Thoracic aorta (tissue), 2 donors: ENCODE measurements at regions not wholly inside any gene's neighbourhood (a gene's known extent, or its start where the extent isn't known, plus 50 kb on each side); places are given as distances from the start of the nearest gene placed in this dataset.

ENCODE experiments used
- ATAC-seq: fragments of 150-250 bp; one replicate; pipeline ENCODE4 v1.8.0; 2017; ENCODE audit warnings: low read depth; ENCODE audit not compliant: insufficient number of reproducible peaks, low FRiP score
- DNase-seq: peaks from one replicate; pipeline ENCODE4 v3.0.0-alpha.2; 2020; ENCODE audit warnings: low spot score
- H3K27ac ChIP-seq, 2 donors: fragments of 200-600 bp; sonication (generic); 1 replicate in 1 of 2; 2 replicates in 1 of 2; pipeline ENCODE4 v1.5.1; 2016; ENCODE audit warnings: mild to moderate bottlenecking in 2 of 2, moderate library complexity in 2 of 2
- H3K27me3 ChIP-seq: fragments of 200-600 bp; sonication (generic); replicated peaks from 2 replicates; pipeline ENCODE4 v1.6.0; 2016; ENCODE audit warnings: mild to moderate bottlenecking; ENCODE audit not compliant: insufficient read depth
- H3K36me3 ChIP-seq: fragments of 200-600 bp; sonication (generic); one replicate; pipeline ENCODE4 v1.5.1; 2016
- H3K4me1 ChIP-seq, 2 donors: fragments of 200-600 bp; sonication (generic); 1 replicate in 1 of 2; 2 replicates in 1 of 2; pipeline versions ENCODE4 v1.5.1 to v1.6.0; 2016; ENCODE audit warnings: low read depth in 2 of 2, mild to moderate bottlenecking in 1 of 2; ENCODE audit not compliant: control insufficient read depth in 1 of 2
- H3K4me3 ChIP-seq: fragments of 200-600 bp; sonication (generic); 2 replicates; pipeline ENCODE4 v1.5.1; 2016; ENCODE audit warnings: mild to moderate bottlenecking
- H3K9me3 ChIP-seq: fragments of 200-600 bp; sonication (generic); 2 replicates; pipeline ENCODE4 v1.5.1; 2016
- CTCF ChIP-seq: fragments of 200-600 bp; sonication (generic); IDR thresholded peaks from one replicate; pipeline ENCODE4 v1.5.1; 2019; ENCODE audit warnings: antibody characterized with exemption

- DNase-seq: no peak
- Histone ChIP-seq H3K4me1 (peaks cover 35 to 61% of the 10 kb centered on the region in 2 donors), H3K27me3 (no peaks in the 10 kb centered on the region), H3K36me3 (no peaks in the 10 kb centered on the region), H3K27ac (no peak overlapping the region), H3K4me3 (no peak overlapping the region), H3K9me3 (no peaks in the 10 kb centered on the region)
- no peak for TF ChIP-seq CTCF
- ATAC-seq: no peak
Observed at GRCh38 chr11:76607431-76607830, 63.1 kb downstream of the LRRC32 start.

DNA sequence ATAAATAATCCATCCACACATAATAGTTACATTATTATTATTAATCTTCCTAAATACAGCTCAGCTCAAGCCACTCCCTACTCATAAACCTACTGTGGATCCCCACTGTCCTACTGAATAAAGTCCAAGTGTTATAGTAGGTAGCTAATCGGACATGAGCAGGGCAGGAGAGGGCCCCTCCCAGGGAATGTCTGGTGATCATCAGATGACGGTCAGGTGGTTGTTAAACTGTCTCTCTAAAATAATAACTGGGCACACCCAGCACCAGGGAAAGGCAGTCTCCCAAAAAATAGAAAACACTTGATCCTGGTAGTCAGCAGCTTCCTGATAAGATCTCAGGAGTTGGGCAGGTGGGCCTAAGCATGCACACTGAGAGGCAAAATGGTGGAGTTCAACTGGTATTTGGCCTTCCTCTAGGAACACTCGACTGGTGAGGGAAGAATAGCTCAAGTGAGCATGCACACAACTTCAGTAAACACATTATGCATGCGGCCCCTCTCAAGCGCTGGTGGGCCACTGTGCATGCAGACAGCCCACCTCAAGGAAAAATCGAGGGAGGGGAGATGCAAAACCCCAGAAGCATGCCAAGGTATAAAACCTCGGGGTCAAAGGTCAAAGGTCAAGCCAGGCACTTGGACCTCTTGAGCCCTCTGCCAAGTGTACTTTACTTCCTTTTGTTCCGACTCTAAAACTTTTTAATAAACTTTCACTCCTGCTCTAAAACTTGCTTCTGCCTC lies 65.0 kb downstream of the LRRC32 start:
- no peak for DNase-seq
- no peaks in the 10 kb centered on the region for H3K9me3 ChIP-seq
- ATAC-seq: no peak
- no peak overlapping the region for H3K4me3 ChIP-seq
- no peaks in the 10 kb centered on the region for H3K36me3 ChIP-seq
- H3K27me3 ChIP-seq: no peaks in the 10 kb centered on the region
- peak overlapping the region in 1 of 2 donors; percentile 61 for H3K27ac ChIP-seq
- no peak for TF ChIP-seq CTCF
- H3K4me1 ChIP-seq: peaks cover 18 to 43% of the 10 kb centered on the region in 2 donors

DNA sequence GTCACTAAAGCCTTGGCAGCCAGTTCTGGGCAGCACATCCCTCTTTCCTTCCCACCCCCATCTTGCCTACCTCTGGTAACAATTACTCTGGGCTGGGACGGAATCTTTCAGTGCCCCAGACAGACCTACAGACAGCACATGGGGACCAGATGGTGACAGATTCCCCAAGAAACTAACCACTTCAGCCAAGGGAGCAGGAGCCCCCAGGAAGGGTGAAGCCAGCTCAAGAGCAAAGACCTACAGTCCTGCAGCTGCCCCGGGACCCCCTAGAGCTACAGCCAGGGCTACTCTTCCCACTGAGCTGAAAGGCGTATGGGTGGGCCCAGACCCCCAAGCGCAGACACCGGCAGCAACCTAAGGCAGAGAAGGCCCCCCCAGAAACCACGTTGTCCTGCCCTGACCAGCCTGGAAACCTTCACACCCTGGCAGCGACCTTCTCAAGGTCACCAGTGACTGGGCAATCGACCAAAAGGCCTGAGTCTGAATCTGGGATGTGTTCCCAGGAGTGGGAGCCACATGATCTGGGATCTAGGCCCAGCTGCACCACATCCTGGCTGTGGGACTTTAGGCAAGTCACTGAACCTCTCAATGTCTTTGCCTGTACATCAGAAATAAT lies 65.8 kb downstream of the LRRC32 start:
- no peaks in the 10 kb centered on the region for H3K9me3 ChIP-seq
- no peaks in the 10 kb centered on the region for H3K36me3 ChIP-seq
- no peak for DNase-seq
- ATAC-seq: peak; percentile 59
- peaks cover 17 to 35% of the 10 kb centered on the region in 2 donors for H3K4me1 ChIP-seq
- H3K27me3 ChIP-seq: no peaks in the 10 kb centered on the region
- H3K27ac ChIP-seq: peak overlapping the region in 1 of 2 donors; percentile 61
- no peak for TF ChIP-seq CTCF
- H3K4me3 ChIP-seq: no peak overlapping the region

DNA sequence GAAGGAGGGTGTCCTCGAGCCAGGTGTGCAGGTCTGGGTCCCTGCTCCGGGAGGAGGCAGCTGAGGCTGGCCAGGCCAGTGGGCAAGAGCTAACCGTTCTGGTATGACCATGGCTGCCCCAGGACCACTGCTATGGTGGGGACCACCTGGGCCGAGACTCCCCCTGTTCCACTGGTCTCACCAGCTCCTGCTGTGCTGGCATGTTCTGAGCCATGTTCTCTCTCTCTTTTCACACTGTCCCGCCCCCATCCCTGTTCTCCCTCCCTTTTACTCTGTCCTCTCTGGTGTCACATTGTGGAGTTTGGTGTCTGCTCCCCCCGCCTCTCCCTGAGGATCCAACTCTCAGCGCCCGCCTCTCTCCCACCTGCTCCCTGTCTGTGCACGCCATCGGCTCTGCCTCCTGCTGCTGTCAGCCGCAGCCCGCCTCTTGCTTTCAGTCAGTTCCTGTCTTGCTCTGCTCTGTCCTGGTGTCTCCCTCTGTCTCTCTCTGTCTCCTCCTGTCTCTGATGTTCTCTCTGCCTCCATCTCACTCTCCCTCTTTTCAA lies 66.4 kb downstream of the LRRC32 start:
- H3K4me3 ChIP-seq: no peak overlapping the region
- no peaks in the 10 kb centered on the region for H3K9me3 ChIP-seq
- H3K27ac ChIP-seq: no peak overlapping the region
- no peak for TF ChIP-seq CTCF
- peaks cover 17 to 34% of the 10 kb centered on the region in 2 donors for H3K4me1 ChIP-seq
- DNase-seq (no peak), ATAC-seq (peak; percentile 17)
- no peaks in the 10 kb centered on the region for H3K36me3 ChIP-seq
- no peaks in the 10 kb centered on the region for H3K27me3 ChIP-seq

GRCh38 chr11:76603202-76603601 lies 67.3 kb downstream of the LRRC32 start:
- Histone ChIP-seq H3K27me3 (no peaks in the 10 kb centered on the region), H3K4me3 (no peak overlapping the region), H3K4me1 (peaks cover 17 to 37% of the 10 kb centered on the region in 2 donors), H3K36me3 (no peaks in the 10 kb centered on the region), H3K27ac (no peak overlapping the region), H3K9me3 (no peaks in the 10 kb centered on the region)
- ATAC-seq (no peak), DNase-seq (no peak)
- TF ChIP-seq CTCF: no peak
